ENCODE measurements at regions not wholly inside any gene's neighbourhood (a gene's known extent, or its start where the extent isn't known, plus 50 kb on each side); places are given as distances from the start of the nearest gene placed in this dataset.

DNA sequence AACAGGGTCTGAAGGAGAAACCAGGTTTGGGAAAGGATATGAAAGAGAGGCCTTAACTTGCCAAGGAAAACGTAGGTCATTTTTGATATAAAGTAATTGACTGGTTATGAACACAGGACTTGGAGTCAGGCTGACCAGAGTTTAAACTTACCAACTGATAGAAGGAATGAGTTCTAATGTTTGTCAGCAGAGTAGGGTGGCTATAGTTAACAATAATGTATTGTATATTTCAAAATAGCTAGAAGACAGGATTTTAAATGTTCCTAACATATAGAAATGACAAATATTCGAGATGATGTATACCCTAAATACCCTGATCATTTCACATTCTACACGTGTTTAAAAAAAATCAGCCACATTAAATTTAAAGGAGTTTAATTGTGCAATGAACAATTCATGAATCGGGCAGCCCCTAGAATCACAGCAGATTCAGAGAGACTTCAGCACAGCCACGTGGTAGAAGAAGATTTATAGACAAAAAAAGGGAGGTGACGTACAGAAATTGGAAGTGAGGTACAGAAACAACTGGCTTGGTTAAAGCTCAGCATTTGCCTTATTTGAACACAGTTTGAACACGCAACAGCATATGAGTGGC, 52.5 kb upstream of the PLEKHG7 start:
- Mint-ChIP-seq H3K4me1 (peaks cover 5 to 8% of the 10 kb centered on the region in 2 donors), H3K27ac (no peak overlapping the region), H3K36me3 (no peaks in the 10 kb centered on the region), H3K4me3 (no peak overlapping the region), H3K27me3 (peaks cover 0 to 4% of the 10 kb centered on the region in 2 donors), H3K9me3 (no peaks in the 10 kb centered on the region)
- ATAC-seq (replicated peaks) (peak in 1 of 2 donors; percentile 14), DNase-seq (no peak)

GRCh38 chr12:92649511-92650227, 53.1 kb upstream of the PLEKHG7 start:
- H3K27ac Mint-ChIP-seq: no peak overlapping the region

GRCh38 chr12:92648242-92649031, 54.4 kb upstream of the PLEKHG7 start:
- ATAC-seq (replicated peaks): no peak
- DNase-seq: no peak
- Mint-ChIP-seq H3K4me1 (peaks cover 5 to 8% of the 10 kb centered on the region in 2 donors), H3K9me3 (no peaks in the 10 kb centered on the region), H3K4me3 (no peak overlapping the region), H3K27ac (no peak overlapping the region), H3K36me3 (no peaks in the 10 kb centered on the region), H3K27me3 (peaks cover 0 to 4% of the 10 kb centered on the region in 2 donors)

More at GRCh38 chr12:92649511-92650227, 53.1 kb upstream of the PLEKHG7 start:
- DNase-seq (peak; percentile 40), ATAC-seq (replicated peaks) (peak; percentile 92 to 96)
- Mint-ChIP-seq H3K4me3 (no peak overlapping the region), H3K27me3 (peaks cover 0 to 4% of the 10 kb centered on the region in 2 donors), H3K9me3 (no peaks in the 10 kb centered on the region), H3K4me1 (peaks cover 5 to 8% of the 10 kb centered on the region in 2 donors), H3K36me3 (no peaks in the 10 kb centered on the region)

- Mint-ChIP-seq H3K4me3 (no peak overlapping the region), H3K27ac (no peak overlapping the region), H3K27me3 (peaks cover 6 to 8% of the 10 kb centered on the region in 2 donors), H3K9me3 (peaks cover 3 to 5% of the 10 kb centered on the region in 2 donors), H3K4me1 (no peaks in the 10 kb centered on the region), H3K36me3 (peaks cover 3 to 4% of the 10 kb centered on the region in 2 donors)
- ATAC-seq (replicated peaks) (no peak), DNase-seq (no peak)
Observed at GRCh38 chr12:92641291-92641690, 61.5 kb upstream of the PLEKHG7 start.

DNA sequence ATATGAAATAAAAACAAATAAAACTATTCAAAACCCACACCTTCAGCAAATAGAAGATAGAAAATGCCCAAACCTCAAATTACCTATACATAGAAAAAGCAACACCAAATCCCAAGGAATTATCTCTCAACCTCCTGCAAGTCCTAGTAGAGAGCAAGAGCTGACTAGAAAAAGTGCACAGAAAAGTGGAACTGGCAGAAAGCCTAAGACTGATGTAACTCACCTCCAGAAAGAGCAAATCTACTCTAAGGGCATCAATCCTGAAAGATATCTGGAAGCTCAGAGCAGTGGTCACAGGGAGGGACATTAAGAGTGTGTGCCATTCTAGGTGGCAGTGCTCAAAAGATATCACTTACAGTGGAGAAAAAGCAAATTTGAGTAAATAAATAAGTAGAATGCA, 62.1 kb upstream of the PLEKHG7 start:
- peaks cover 6 to 8% of the 10 kb centered on the region in 2 donors for H3K27me3 Mint-ChIP-seq
- no peak for ATAC-seq (replicated peaks)
- peaks cover 3 to 4% of the 10 kb centered on the region in 2 donors for H3K36me3 Mint-ChIP-seq
- no peaks in the 10 kb centered on the region for H3K4me1 Mint-ChIP-seq
- peaks cover 3 to 5% of the 10 kb centered on the region in 2 donors for H3K9me3 Mint-ChIP-seq
- H3K27ac Mint-ChIP-seq: no peak overlapping the region
- no peak overlapping the region for H3K4me3 Mint-ChIP-seq
- DNase-seq: no peak

- ATAC-seq (replicated peaks) (no peak), DNase-seq (no peak)
- H3K9me3 Mint-ChIP-seq: peaks cover 3 to 5% of the 10 kb centered on the region in 2 donors
- H3K4me3 Mint-ChIP-seq: no peak overlapping the region
- H3K27me3 Mint-ChIP-seq: peaks cover 6 to 11% of the 10 kb centered on the region in 2 donors
- no peaks in the 10 kb centered on the region for H3K4me1 Mint-ChIP-seq
- peaks cover 3 to 4% of the 10 kb centered on the region in 2 donors for H3K36me3 Mint-ChIP-seq
- H3K27ac Mint-ChIP-seq: no peak overlapping the region
Observed at GRCh38 chr12:92639017-92639416, 63.8 kb upstream of the PLEKHG7 start.

- H3K9me3 Mint-ChIP-seq: no peaks in the 10 kb centered on the region
- no peaks in the 10 kb centered on the region for H3K36me3 Mint-ChIP-seq
- no peaks in the 10 kb centered on the region for H3K4me1 Mint-ChIP-seq
- peaks cover 10% of the 10 kb centered on the region in 2 donors for H3K27me3 Mint-ChIP-seq
- ATAC-seq (replicated peaks) (no peak), DNase-seq (no peak)
- H3K4me3 Mint-ChIP-seq: no peak overlapping the region
- no peak overlapping the region for H3K27ac Mint-ChIP-seq
Observed at GRCh38 chr12:92634730-92635129, 68.1 kb upstream of the PLEKHG7 start.

DNA sequence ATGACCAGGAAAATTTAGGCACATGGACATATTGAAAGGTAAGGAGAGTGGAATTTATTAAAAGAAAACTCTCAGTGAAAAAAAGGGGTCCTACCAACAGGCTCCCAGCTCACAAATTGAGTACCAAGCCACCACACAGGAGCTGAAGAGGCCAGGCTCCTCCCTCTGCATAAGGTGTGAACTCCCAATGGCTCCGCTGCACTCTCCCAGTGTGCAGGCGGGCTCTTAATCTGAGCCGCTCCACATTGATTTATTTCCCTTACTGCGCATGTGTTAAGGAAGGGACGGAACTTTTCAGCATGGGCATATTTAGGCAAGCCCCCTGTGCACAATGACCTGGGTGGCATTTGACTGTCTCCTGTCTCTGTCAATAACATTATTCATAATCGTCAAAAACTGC, 68.6 kb upstream of the PLEKHG7 start:
- Mint-ChIP-seq H3K27me3 (peaks cover 6 to 7% of the 10 kb centered on the region in 2 donors), H3K4me1 (no peaks in the 10 kb centered on the region), H3K4me3 (no peak overlapping the region), H3K36me3 (no peaks in the 10 kb centered on the region), H3K27ac (no peak overlapping the region), H3K9me3 (no peaks in the 10 kb centered on the region)
- DNase-seq (no peak), ATAC-seq (replicated peaks) (no peak)

- Mint-ChIP-seq H3K4me3 (no peak overlapping the region), H3K4me1 (no peaks in the 10 kb centered on the region), H3K36me3 (no peaks in the 10 kb centered on the region), H3K27ac (peak overlapping the region; percentile 37), H3K27me3 (peaks cover 3 to 6% of the 10 kb centered on the region in 2 donors), H3K9me3 (no peaks in the 10 kb centered on the region)
- ATAC-seq (replicated peaks) (no peak), DNase-seq (no peak)
Observed at GRCh38 chr12:92630968-92631367, 71.8 kb upstream of the PLEKHG7 start.

- ATAC-seq (replicated peaks) (no peak), DNase-seq (no peak)
- Mint-ChIP-seq H3K27me3 (peaks cover 0 to 6% of the 10 kb centered on the region in 2 donors), H3K4me1 (no peaks in the 10 kb centered on the region), H3K4me3 (no peak overlapping the region), H3K9me3 (no peaks in the 10 kb centered on the region), H3K27ac (no peak overlapping the region), H3K36me3 (no peaks in the 10 kb centered on the region)
Observed at GRCh38 chr12:92629349-92630065, 73.3 kb upstream of the PLEKHG7 start.

DNA sequence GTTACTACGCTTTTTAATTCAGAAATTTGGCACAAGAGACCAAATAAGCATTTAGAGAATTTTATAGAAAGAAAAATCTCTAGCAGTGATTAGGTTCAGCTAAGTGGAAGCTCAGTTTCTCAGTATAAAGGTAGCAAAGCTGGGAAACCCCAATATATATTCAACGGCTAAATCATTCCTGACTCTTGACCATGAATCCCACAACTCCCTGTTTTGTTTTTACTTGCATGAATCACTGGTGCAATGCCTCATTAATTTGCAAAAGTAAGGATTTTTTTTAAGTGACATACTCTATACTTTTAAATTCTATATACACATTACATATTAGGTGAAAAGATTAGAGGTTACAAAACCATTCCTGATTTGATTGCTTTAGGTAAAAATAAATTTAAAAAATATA, 74.3 kb upstream of the PLEKHG7 start:
- Mint-ChIP-seq H3K36me3 (no peaks in the 10 kb centered on the region), H3K4me1 (no peaks in the 10 kb centered on the region), H3K27ac (no peak overlapping the region), H3K9me3 (no peaks in the 10 kb centered on the region), H3K27me3 (peaks cover 0 to 2% of the 10 kb centered on the region in 2 donors), H3K4me3 (no peak overlapping the region)
- no peak for DNase-seq
- no peak for ATAC-seq (replicated peaks)

- DNase-seq: no peak
- ATAC-seq (replicated peaks): no peak
- Mint-ChIP-seq H3K4me1 (no peaks in the 10 kb centered on the region), H3K4me3 (no peak overlapping the region), H3K9me3 (peaks cover 0 to 2% of the 10 kb centered on the region in 2 donors), H3K27ac (no peak overlapping the region), H3K36me3 (no peaks in the 10 kb centered on the region), H3K27me3 (no peaks in the 10 kb centered on the region)
Observed at GRCh38 chr12:92627511-92627910, 75.3 kb upstream of the PLEKHG7 start.

DNA sequence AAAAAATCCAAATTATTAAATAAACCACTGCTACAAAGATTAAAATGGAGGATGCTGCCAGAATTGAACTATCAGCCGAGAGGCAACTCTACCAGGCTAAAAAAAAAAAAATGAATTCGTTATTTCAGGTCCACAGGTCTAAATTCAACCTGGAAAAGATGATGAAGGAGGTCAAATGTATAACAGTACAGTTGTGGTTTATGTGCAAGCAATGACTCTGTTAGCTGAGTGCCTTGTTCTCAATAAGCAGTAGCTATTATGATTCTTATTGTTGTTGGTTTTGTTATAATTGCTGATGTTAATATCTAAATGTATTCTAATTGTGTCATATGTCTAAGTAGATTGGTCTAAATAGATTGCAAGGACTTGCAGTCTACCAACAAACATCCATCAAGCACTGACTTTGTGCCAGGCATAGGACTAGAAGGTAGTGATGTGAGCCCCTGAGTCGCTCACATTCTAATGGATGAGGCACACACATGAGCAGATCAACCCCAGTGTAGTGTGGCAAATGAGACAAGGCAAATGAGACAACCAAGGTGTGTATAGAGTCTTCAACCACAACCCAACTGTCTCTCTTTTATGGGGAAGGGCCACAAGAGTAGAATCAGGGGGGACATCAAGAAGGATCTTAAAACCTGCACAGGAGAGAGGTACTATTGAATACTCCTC, 77.0 kb upstream of the PLEKHG7 start:
- ATAC-seq (replicated peaks) (no peak), DNase-seq (no peak)
- no peak overlapping the region for H3K27ac Mint-ChIP-seq
- no peaks in the 10 kb centered on the region for H3K27me3 Mint-ChIP-seq
- peaks cover 5 to 7% of the 10 kb centered on the region in 2 donors for H3K9me3 Mint-ChIP-seq
- H3K4me1 Mint-ChIP-seq: no peaks in the 10 kb centered on the region
- no peak overlapping the region for H3K4me3 Mint-ChIP-seq
- no peaks in the 10 kb centered on the region for H3K36me3 Mint-ChIP-seq

DNA sequence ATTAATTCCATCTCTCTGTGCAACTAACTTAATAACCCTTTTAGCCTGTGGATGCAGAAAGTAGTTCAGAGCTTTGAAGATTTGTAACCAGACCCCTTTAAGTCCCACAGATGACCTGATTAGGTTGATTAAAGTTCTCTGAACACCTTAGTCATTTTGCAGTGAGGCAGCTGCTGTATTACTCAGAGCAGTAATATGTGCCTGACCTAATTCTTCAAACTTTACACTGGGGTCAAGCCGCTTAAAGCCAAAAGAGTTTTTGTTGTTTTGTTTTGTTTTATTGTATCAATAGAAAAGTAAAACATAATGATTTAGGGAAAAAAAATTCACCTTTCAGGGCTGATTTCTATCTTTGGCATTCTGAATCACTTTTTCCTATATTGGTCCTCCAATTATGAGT, 78.6 kb upstream of the PLEKHG7 start:
- Mint-ChIP-seq H3K4me3 (no peak overlapping the region), H3K27ac (no peak overlapping the region), H3K27me3 (no peaks in the 10 kb centered on the region), H3K4me1 (no peaks in the 10 kb centered on the region), H3K9me3 (peaks cover 5 to 7% of the 10 kb centered on the region in 2 donors), H3K36me3 (no peaks in the 10 kb centered on the region)
- ATAC-seq (replicated peaks) (no peak), DNase-seq (no peak)
